CD14-positive monocyte (primary cell): ENCODE measurements at regions not wholly inside any gene's neighbourhood (a gene's known extent, or its start where the extent isn't known, plus 50 kb on each side); places are given as distances from the start of the nearest gene placed in this dataset.

ENCODE experiments used
- DNase-seq, 3 donors: peaks; one replicate each; pipeline ENCODE4 v3.0.0-alpha.2; 2011 to 2022
- H2AFZ ChIP-seq: 2 replicates; pipeline ENCODE4 v1.6.0; 2012; ENCODE audit warnings: mild to moderate bottlenecking, low read depth, low read length, inconsistent platforms; ENCODE audit not compliant: insufficient read depth, poor library complexity, severe bottlenecking
- H3K27ac ChIP-seq, 2 donors: 1 replicate in 1 of 2; 2 replicates in 1 of 2; pipeline ENCODE4 v1.5.1; 2012 to 2013; ENCODE audit warnings: low read length in 2 of 2, control low read depth in 1 of 2, inconsistent platforms in 1 of 2, low read depth in 1 of 2, mild to moderate bottlenecking in 1 of 2
- H3K27me3 ChIP-seq, 2 donors: one replicate each; pipeline versions ENCODE4 v1.6.0 to v1.6.1; 2011 to 2013; ENCODE audit warnings: low read length in 2 of 2; ENCODE audit not compliant: control insufficient read depth in 2 of 2, insufficient read depth in 2 of 2
- H3K36me3 ChIP-seq, 2 donors: replicated peaks in 1 of 2; 1 replicate in 1 of 2; 2 replicates in 1 of 2; pipeline versions ENCODE4 v1.5.1 to v1.6.1; 2012 to 2013; ENCODE audit warnings: low read length in 2 of 2, control low read depth in 1 of 2, inconsistent platforms in 1 of 2, mild to moderate bottlenecking in 1 of 2; ENCODE audit not compliant: insufficient read depth in 2 of 2, control insufficient read depth in 1 of 2
- H3K4me1 ChIP-seq, 2 donors: 1 replicate in 1 of 2; 2 replicates in 1 of 2; pipeline versions ENCODE4 v1.5.1 to v1.6.1; 2012 to 2013; ENCODE audit warnings: low read length in 2 of 2, control low read depth in 1 of 2, inconsistent platforms in 1 of 2, mild to moderate bottlenecking in 1 of 2, moderate library complexity in 1 of 2; ENCODE audit not compliant: insufficient read depth in 2 of 2, control insufficient read depth in 1 of 2
- H3K4me2 ChIP-seq: replicated peaks from 2 replicates; pipeline ENCODE3; 2012; ENCODE audit warnings: low read length, moderate library complexity, mild to moderate bottlenecking; ENCODE audit not compliant: poor library complexity, severe bottlenecking; ENCODE audit errors: extremely low read depth
- H3K4me3 ChIP-seq, 3 experiments: fragments of 200-600 bp in 1 of 3; sonication (generic) in 1 of 3; replicated peaks in 1 of 3; 1 replicate in 2 of 3; 2 replicates in 1 of 3; pipeline ENCODE4 v1.5.1; 2011 to 2013; ENCODE audit warnings: low read length in 3 of 3, mild to moderate bottlenecking in 3 of 3, control low read depth in 2 of 3, low read depth in 2 of 3, inconsistent platforms in 1 of 3, moderate library complexity in 1 of 3
- H3K79me2 ChIP-seq: 2 replicates; pipeline ENCODE4 v1.6.0; 2012; ENCODE audit warnings: mild to moderate bottlenecking, control low read depth, inconsistent platforms, low read length, moderate library complexity; ENCODE audit not compliant: insufficient read depth
- H3K9ac ChIP-seq: 2 replicates; pipeline ENCODE4 v1.6.0; 2017; ENCODE audit warnings: low read length, mild to moderate bottlenecking; ENCODE audit not compliant: insufficient read depth, poor library complexity, severe bottlenecking
- H3K9me3 ChIP-seq, 2 donors: replicated peaks in 1 of 2; 1 replicate in 1 of 2; 2 replicates in 1 of 2; pipeline versions ENCODE4 v1.5.1 to v1.6.1; 2012 to 2013; ENCODE audit warnings: low read length in 2 of 2, control low read depth in 1 of 2; ENCODE audit not compliant: control insufficient read depth in 1 of 2, insufficient read depth in 1 of 2
- H4K20me1 ChIP-seq: 2 replicates; pipeline ENCODE4 v1.6.0; 2012; ENCODE audit warnings: mild to moderate bottlenecking, low read length, control low read depth, moderate library complexity; ENCODE audit not compliant: insufficient read depth
- H3K27ac Mint-ChIP-seq, 7 donors: one replicate each; pipeline ENCODE4 v1.8.0; 2020; ENCODE audit warnings: mild to moderate bottlenecking in 7 of 7, mixed read lengths in 7 of 7, moderate library complexity in 6 of 7, inconsistent platforms in 2 of 7
- H3K27me3 Mint-ChIP-seq, 3 donors: one replicate each; pipeline ENCODE4 v1.8.0; 2021 to 2022; ENCODE audit warnings: low read depth in 3 of 3, mild to moderate bottlenecking in 3 of 3, mixed read lengths in 3 of 3, moderate library complexity in 3 of 3, inconsistent platforms in 1 of 3
- H3K36me3 Mint-ChIP-seq, 2 donors: one replicate each; pipeline ENCODE4 v1.8.0; 2020; ENCODE audit warnings: mixed read lengths in 2 of 2, inconsistent platforms in 1 of 2, mild to moderate bottlenecking in 1 of 2
- H3K4me1 Mint-ChIP-seq: one replicate; pipeline ENCODE4 v1.8.0; 2020; ENCODE audit warnings: mild to moderate bottlenecking, mixed read lengths
- H3K4me3 Mint-ChIP-seq, 2 donors: one replicate each; pipeline ENCODE4 v1.8.0; 2020; ENCODE audit warnings: mild to moderate bottlenecking in 2 of 2, mixed read lengths in 2 of 2, moderate library complexity in 1 of 2
- H3K9me3 Mint-ChIP-seq, 7 donors: one replicate each; pipeline ENCODE4 v1.8.0; 2020 to 2022; ENCODE audit warnings: mixed read lengths in 7 of 7, mild to moderate bottlenecking in 6 of 7, moderate library complexity in 6 of 7, inconsistent platforms in 2 of 7
- CTCF ChIP-seq: fragments of 200-600 bp; IDR thresholded peaks from one replicate; pipeline ENCODE4 v1.8.0; 2022; ENCODE audit warnings: antibody characterized with exemption, mild to moderate bottlenecking
- WGBS: methylation state at CpG from one replicate; pipeline ENCODE4 v1.1.5; 2013; ENCODE audit warnings: missing lambda C conversion rate; ENCODE audit not compliant: insufficient coverage; 5-methylcytosine and 5-hydroxymethylcytosine counted together
- intact Hi-C, 2 donors: fragments of 100-400 bp; cut with micrococcal nuclease; formaldehyde crosslinking; loops; one replicate each; pipeline versions ENCODE4 v1.15.0 to v1.15.1; 2023

- no peaks in the 10 kb centered on the region for H3K79me2 ChIP-seq
- no peak for DNase-seq
- H3K4me2 ChIP-seq = no peak overlapping the region
- no peak overlapping the region for H2AFZ ChIP-seq
- H3K27me3 Mint-ChIP-seq = peaks cover 23 to 45% (median 27%) of the 10 kb centered on the region in 3 donors
- H3K4me3 ChIP-seq = no peak overlapping the region
- 67% methylated on average over 3 of the region's 3 CpGs for WGBS
- H3K36me3 Mint-ChIP-seq = no peaks in the 10 kb centered on the region
- no peaks in the 10 kb centered on the region for H3K36me3 ChIP-seq
- no peak overlapping the region for H3K27ac ChIP-seq
- TF ChIP-seq CTCF = no peak
- H3K9me3 ChIP-seq = no peaks in the 10 kb centered on the region
- intact Hi-C loops = no loop called here
- no peaks in the 10 kb centered on the region for H3K4me1 ChIP-seq
- H4K20me1 ChIP-seq = no peaks in the 10 kb centered on the region
- no peak overlapping the region for H3K9ac ChIP-seq
- peak overlapping the region in 1 of 2 donors; percentile 12 for H3K4me3 Mint-ChIP-seq
- H3K4me1 Mint-ChIP-seq = peaks cover 11% of the 10 kb centered on the region
- no peak overlapping the region for H3K27ac Mint-ChIP-seq
- peaks cover 0 to 8% (median 4%) of the 10 kb centered on the region in 7 donors for H3K9me3 Mint-ChIP-seq
- H3K27me3 ChIP-seq = peaks cover 3 to 14% of the 10 kb centered on the region in 2 donors
These were observed 226.6 kb upstream of the AGAP1 start for GRCh38 chr2:235267251-235267650.

DNA sequence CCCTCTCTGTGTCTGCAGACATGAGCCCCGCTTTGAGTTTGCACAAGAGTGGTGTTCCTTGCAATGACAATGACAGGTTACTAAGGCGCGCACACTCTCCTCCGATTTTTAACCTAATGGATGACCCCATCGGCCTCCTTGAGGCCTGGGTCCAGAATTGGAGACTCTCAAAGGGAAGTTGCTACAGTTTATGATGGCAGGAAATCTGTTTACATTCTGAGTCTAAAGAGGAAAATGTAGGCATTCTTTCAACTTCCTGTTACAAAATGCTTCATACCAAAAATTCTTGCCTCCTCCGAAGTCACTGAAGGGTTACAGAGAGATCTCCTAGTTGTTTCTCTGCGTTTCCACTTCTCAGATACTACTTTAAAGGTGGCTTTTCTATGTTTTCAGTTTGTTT, 225.3 kb upstream of the AGAP1 start:
- Histone ChIP-seq H3K9ac (no peak overlapping the region), H2AFZ (no peak overlapping the region), H3K27me3 (peaks cover 3 to 10% of the 10 kb centered on the region in 2 donors), H3K4me1 (no peaks in the 10 kb centered on the region), H3K4me2 (no peak overlapping the region), H3K36me3 (no peaks in the 10 kb centered on the region), H3K4me3 (no peak overlapping the region), H3K27ac (no peak overlapping the region), H3K79me2 (no peaks in the 10 kb centered on the region), H3K9me3 (peaks cover 0 to 3% of the 10 kb centered on the region in 2 donors), H4K20me1 (no peaks in the 10 kb centered on the region)
- WGBS = no CpG with 5 or more reads among the region's 7 CpGs
- H3K4me3 Mint-ChIP-seq = peak overlapping the region in 1 of 2 donors; percentile 28
- peaks cover 0 to 9% (median 4%) of the 10 kb centered on the region in 7 donors for H3K9me3 Mint-ChIP-seq
- peaks cover 11% of the 10 kb centered on the region for H3K4me1 Mint-ChIP-seq
- intact Hi-C loops = no loop called here
- TF ChIP-seq CTCF = no peak
- DNase-seq = no peak
- peaks cover 24 to 45% (median 25%) of the 10 kb centered on the region in 3 donors for H3K27me3 Mint-ChIP-seq
- no peaks in the 10 kb centered on the region for H3K36me3 Mint-ChIP-seq
- H3K27ac Mint-ChIP-seq = no peak overlapping the region
